ENCODE measurements at regions not wholly inside any gene's neighbourhood (a gene's known extent, or its start where the extent isn't known, plus 50 kb on each side); places are given as distances from the start of the nearest gene placed in this dataset.
"Not testable (repeated sequence)": the region's sequence is repeated elsewhere in the genome, so short reads cannot be mapped to it uniquely, and the experiment has no call there.

DNA sequence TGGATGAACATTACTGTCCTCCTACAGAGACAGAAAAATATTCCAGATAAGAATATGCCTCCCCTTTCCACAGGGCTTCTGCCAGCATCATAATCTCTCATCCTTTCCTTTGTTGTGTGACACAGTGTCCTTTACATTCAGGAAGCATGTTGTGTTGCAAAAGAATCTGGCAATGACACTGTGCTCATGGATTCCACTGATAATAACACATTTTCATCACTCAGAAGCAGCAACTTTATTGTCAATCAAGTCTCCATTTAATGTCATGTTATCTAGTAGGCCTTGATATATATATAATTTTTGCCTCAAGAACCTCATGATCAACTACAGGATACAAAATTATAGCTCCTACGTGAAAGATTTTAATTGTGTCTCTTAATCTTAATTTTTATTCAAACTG lies 833.9 kb downstream of the FSTL5 start:
- DNase-seq (ENCODE audit: low spot score), result no peak

DNA sequence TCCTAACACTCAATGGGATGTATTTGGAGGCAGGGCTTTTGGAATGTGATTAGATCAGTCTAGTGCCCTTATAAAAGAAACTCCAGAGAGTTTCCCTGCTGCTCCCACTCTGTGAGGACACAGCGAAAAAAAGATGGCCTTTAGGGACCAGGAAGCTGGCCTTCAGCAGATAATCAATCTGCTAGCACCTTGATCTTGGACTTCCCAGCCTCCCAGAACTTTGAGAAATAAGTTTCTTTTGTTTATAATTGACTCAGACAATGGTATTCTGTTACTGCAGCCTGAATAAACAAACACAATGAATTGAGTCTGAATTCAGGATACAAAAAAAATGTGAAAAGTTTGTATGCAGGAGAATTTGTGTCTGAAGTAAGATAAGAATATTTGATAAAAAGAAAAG lies 842.1 kb downstream of the FSTL5 start:
- DNase-seq (ENCODE audit: low spot score), result no peak

GRCh38 chr4:161320377-161320776 lies 843.4 kb downstream of the FSTL5 start:
- peak; percentile 36 for DNase-seq (ENCODE audit: low spot score)

DNA sequence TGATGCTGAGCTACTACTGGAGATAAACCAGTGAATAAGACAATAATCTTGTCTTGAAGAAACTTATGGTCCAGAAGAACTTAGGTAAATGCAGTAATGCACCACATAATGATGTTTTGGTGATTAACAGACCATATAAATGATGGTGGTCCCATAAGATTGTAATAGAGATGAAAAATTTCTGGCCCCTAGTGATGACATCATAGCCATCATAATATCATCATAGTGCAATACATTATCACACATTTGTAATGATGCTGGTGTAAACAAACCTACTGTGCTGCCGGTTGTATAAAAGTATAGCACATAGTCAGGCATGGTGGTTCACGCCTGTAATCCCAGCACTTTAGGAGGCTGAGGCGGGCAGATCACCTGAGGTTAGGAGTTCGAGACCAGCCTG lies 846.8 kb downstream of the FSTL5 start:
- DNase-seq (ENCODE audit: low spot score), result no peak

DNA sequence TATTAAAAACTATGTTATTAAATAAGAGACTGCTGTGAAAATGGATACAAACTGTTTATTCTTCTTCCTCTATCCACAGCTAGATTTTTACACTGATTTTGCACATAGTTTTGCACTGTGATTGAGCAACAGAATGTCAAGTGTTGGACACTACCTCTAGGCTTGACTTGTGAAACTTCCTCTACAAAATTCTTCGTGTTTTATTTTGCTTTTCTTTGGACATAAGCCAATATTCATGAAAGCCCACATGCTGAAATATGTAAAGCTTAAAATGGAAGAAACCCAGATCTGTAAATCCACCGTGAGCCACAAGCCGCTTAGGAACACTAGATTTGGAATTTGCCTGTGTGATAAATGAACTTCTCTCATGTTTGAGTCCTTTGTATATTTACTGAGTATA lies 849.4 kb downstream of the FSTL5 start:
- DNase-seq (ENCODE audit: low spot score), result no peak

DNA sequence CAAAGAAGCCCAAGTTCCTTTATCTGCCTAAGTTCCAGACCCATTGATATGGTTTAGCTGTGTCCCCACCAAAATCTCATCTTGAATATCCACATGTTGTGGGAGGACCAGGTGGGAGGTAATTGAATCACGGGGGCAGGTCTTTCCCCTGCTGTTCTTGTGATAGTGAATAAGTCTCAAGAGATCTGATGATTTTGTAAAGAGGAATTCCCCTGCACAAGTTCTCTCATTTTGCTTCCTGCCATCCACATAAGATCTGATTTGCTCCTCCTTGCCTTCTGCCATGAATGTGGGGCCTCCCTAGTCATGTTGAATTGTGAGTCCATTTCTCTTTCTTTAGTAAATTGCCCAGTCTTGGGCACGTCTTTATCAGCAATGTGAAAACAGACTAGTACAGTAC lies 860.2 kb downstream of the FSTL5 start:
- no peak for DNase-seq (ENCODE audit: low spot score)

DNA sequence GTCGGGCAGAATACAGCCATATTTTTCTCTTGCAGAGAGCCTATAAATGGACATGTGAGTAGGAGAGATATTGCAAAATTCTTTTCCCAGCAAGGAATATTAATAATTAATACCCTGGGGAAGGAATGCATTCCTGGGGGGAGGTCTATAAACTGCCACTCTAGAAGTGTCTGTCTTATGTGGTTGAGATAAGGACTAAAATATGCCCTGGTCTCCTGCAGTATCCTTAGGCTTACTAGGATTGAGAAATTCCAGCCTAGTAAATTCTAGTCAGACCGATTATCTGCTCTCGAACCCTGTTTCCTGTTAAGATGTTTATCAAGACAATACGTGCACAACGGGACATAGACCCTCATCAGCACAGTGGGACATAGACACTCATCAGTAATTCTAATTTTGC lies 872.6 kb downstream of the FSTL5 start:
- DNase-seq (ENCODE audit: low spot score), result no peak

DNA sequence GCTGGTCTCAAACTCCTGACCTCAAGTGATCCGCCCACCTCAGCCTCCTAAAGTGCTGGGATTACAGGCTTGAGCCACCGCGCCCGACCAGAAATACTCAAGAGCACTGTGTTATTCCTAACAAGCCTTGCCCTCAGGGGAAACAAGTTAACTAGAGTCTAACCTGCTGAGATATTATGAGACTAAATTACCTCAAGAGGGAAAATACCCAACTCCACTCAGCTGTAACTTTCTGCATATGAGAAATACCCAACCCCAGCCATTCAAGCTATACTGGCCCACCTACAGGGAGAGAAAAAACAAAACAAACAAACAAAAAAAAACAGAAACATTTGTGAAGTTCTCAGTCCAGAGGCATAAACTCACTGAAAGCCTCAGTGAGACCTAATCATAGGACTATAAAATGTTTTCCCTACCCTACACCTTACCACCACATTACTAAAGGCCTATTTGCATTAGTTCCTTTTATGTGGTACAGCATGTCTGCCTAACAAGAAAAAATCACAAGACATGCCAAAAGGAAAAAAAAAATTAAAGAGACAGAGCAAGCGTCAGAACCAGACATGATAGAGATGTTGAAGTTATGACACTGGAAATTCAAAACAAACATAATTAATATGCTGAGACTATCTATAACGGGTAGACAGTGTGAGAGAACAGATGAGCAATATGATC lies 876.0 kb downstream of the FSTL5 start:
- DNase-seq (ENCODE audit: low spot score), result no peak

- no peak for DNase-seq (ENCODE audit: low spot score)
Observed at GRCh38 chr4:161285461-161285860, 878.3 kb downstream of the FSTL5 start.

DNA sequence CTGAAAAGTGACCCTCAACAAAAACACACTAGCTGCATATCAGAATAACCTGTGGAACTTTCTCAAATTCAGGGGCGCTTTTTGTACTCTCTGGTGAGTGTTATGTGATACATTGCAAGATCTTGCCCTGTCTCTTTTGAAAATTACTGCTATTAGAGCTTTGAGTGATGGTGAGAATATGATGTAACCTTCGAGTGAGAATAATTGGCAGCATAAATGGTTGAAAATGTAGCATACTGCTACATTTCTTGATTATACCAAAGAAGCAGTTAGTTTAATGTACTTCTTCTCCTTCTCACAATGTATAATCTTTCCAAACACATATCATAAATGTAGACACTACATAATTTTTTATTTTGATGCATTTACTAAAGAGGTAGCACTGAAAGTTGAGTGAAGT lies 882.9 kb downstream of the FSTL5 start:
- no peak for DNase-seq (ENCODE audit: low spot score)

DNA sequence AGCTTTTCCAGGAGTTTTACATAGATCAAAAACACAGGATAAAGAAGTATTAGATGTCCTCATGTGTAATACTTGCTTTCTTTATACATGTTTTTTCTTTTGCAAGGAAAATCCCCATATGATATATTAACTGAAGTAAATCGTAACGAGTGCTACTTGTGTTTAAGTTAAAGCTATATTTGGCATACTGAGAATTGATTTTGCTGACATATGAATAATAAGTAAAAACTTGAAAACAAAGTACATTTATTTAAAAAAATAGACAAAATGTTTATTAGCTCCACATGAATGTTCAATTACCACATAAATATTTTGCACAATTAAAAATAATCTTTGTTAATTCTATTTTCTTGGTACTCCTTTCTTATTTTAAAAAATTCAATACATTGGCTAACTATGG lies 884.7 kb downstream of the FSTL5 start:
- no peak for DNase-seq (ENCODE audit: low spot score)

DNA sequence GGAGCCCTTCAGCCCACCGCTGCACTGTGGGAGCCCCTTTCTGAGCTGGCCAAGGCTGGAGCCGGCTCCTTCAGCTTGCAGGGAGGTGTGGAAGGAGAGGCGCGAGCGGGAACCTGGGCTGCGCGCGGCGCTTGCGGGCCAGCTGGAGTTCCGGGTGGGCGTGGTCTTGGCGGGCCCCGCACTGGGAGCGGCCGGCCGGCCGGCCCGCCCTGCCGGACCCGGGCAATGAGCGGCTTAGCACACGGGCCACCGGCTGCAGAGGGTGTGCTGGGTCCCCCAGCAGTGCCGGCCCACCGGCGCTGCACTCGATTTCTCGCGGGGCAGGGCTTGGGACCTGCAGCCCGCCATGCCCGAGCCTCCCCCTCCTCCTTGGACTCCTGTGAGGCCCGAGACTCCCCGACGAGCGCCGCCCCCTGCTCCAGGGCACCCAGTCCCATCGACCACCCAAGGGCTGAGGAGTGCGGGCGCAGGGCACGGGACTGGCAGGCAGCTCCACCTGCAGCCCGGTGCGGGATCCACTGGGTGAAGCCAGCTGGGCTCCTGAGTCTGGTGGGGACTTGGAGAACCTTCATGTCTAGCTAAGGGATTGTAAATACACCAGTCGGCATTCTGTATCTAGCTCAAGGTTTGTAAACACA lies 886.5 kb downstream of the FSTL5 start:
- DNase-seq (ENCODE audit: low spot score), result not testable (repeated sequence)

- DNase-seq (ENCODE audit: low spot score), result no peak
Observed at GRCh38 chr4:161273607-161274006, 890.2 kb downstream of the FSTL5 start.

- no peak for DNase-seq (ENCODE audit: low spot score)
Observed at GRCh38 chr4:161260819-161261218, 903.0 kb downstream of the FSTL5 start.

DNA sequence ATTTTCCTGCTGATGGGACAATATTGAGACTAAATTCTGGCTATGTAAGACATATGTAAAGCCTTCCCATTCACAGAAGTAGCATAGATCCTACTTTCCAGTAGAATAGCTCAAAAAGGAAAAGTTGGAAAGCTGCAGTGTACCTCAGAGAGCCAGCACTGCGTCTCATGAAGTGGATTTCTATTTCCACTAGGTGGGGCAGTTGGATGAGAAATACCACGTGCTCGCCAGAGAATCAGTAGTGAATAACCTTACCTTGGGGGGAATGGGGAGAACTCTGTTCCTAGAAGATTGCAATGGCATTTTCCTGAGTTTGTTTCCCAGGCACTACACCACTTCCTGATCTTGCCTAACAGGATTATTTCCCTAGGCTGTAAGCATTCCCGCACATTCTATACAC lies 907.1 kb downstream of the FSTL5 start:
- no peak for DNase-seq (ENCODE audit: low spot score)

DNA sequence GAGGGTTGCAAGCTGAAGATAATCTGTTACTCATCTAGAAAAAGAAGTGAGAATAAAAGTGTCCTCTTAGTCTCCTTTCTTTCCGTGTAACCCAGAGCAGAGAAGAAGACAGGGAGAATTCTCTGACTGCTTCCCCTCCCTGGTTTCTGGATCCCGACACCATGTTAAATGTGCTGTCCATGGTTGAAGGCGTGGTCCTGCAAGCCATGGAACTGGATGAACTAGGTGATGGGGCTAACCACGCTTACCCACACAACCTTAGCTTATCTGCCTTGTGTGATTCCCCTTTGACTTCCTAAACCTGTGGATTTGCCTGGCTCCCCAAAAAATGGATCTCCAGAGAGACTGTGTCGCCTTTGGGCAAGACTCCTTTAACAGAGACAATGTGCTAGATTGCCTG lies 907.6 kb downstream of the FSTL5 start:
- DNase-seq (ENCODE audit: low spot score), result no peak

- no peak for DNase-seq (ENCODE audit: low spot score)
Observed at GRCh38 chr4:161254375-161254774, 909.4 kb downstream of the FSTL5 start.

GRCh38 chr4:161252520-161253141 lies 911.2 kb downstream of the FSTL5 start:
- peak; percentile 41 for DNase-seq (ENCODE audit: low spot score)

DNA sequence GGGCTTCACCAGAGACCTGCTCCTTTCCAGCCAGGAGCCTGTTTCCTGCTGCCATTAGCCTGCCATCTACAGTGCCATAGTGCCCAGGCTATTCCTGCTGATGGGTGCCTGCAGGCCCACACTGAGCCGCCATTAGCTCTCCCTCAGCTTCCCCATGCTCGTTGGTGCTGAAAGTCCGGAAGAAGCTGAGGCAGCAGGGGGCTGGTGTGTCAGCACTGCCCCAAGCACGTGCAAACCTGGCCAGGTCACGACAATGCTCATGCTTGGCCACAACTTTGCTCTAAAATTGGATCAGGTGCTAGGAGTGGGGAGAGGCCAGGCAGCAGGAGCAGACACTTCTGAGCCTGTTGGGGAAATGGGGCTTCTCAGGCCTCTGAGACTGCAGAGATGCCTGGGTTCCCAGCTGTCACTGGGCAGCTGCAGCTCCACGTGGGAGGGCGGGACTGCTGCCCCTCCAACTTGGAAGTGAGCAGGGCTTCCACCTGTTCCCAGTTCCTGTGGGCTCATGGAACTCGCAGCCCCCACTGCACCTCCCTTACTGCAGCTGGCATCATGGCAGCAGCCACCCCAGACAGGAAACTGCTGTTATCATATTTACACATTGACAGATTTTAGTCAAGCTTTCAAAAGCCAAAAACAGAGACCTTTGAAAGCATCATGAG lies 913.9 kb downstream of the FSTL5 start:
- DNase-seq (ENCODE audit: low spot score), result no peak

DNA sequence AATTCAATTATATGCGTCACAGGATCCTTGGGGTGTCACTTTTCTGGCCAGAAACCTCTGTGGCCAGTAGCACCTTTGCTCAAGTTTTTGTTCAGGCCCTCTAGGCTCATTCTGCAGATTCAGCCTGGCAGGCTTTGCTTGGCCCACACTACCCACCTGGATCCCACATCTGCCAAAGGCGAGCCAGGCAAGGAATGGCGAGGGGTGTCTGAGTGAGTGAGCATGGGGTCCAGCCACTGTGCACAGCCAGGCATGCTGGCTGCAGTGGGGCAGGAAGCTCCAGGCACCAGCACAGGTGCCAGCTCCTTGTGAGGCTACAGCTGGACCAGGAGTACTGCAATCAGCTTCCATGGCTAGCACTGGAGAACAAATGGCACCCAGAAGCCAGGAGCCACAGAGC lies 914.9 kb downstream of the FSTL5 start:
- no peak for DNase-seq (ENCODE audit: low spot score)

DNA sequence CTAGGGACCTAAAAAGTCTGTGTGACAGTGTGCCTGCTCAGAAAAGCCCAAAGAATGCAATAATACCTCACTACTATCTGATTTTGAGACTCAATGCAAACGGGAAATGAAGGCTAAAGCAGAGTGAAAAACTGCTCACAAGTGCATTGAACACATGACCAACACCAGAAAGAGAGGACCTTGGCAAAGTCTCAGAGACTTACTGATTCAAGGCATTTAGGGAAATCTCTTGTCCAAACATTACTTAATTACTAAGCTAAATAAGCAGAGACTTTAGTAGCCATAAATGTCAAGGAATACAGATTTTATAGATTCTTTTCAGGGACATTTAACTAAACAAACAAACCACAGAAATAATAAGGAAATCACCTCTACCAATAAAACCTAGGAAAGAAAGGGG lies 916.0 kb downstream of the FSTL5 start:
- no peak for DNase-seq (ENCODE audit: low spot score)

DNA sequence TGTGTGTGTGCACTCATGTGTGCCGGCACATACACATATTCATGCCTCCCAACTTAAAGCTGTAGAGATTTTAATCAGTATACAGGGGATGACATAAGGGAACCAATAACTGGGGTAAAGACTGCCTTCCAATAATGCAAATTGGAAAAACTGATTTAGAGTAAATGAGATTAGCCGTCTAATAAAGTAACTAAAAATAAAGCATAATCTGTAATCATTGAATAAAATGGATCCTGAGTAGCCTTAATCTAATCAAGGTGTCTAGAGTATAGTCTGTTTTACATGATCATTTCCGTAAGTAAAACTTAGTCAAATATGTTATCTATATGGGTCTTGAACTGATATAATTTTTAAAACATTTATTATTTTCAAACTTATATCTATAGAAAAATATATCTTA lies 925.8 kb downstream of the FSTL5 start:
- DNase-seq (ENCODE audit: low spot score), result no peak

- DNase-seq (ENCODE audit: low spot score), result no peak
Observed at GRCh38 chr4:161237495-161237894, 926.3 kb downstream of the FSTL5 start.
